GM21737 (cell line): ENCODE measurements at regions not wholly inside any gene's neighbourhood (a gene's known extent, or its start where the extent isn't known, plus 50 kb on each side); places are given as distances from the start of the nearest gene placed in this dataset.
"Not testable (repeated sequence)": the region's sequence is repeated elsewhere in the genome, so short reads cannot be mapped to it uniquely, and the experiment has no call there.

Source experiments
- ATAC-seq: cut with Tn5 transposase; IDR thresholded peaks from one replicate; pipeline ENCODE4 v1.9.1; 2021; ENCODE audit warnings: mild to moderate bottlenecking, moderate library complexity; ENCODE audit not compliant: unreplicated experiment

DNA sequence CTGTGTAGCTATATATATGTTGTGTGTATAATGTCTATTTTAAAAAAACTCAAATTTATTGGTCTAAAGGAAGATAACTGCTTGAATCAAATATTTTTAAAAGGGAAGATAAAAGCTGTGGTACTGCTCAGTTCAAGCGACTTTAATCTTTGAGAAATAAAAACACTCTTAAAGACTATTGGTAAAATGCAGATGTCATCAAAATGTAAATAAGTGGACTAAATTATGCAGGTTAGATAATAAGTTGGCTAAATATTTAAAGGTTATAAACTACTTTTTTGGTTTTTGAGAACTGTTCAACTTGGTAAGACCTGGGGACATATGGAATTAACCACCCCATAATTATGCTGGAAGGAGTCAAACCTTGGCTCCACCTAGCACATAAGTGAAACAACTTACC is 144.7 kb upstream of the ITM2A start:
- no peak for ATAC-seq

DNA sequence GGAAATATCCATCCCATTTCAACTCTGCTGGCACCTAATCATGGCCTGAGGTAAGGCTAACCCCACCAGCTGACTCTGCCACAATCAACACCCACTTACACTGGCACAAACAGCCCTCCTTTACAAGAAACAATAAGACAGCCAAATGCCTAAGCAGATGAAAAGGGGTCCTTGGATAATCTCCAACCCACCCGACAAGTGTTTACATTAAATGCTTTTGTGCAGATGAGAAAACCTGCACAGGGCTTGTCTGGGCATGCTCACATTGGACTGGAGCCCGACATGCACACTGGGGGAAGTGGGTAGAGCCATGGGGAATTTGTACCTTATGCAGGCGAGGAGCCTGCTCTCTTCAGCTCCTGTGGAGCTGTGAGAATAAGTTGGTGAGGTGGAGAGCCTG is 138.9 kb upstream of the ITM2A start:
- ATAC-seq: no peak

DNA sequence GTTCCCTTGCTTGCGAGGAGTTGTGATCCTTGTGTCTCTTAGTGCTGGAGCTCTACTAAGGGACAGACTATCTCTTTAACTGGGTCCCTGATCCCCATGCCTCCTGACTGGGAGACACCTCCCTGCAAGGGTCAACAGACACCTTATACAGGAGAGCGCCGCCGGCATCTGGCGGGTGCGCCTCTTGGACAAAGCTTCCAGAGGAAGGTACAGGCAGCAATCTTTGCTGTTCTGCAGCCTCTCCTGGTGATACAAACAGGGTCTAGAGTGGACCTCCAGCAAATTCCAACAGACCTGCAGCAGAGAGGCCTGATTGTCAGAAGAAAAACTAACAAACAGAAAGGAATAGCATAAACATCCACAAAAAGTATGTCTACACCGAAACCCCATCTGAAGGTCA is 115.6 kb upstream of the ITM2A start:
- ATAC-seq: no peak

DNA sequence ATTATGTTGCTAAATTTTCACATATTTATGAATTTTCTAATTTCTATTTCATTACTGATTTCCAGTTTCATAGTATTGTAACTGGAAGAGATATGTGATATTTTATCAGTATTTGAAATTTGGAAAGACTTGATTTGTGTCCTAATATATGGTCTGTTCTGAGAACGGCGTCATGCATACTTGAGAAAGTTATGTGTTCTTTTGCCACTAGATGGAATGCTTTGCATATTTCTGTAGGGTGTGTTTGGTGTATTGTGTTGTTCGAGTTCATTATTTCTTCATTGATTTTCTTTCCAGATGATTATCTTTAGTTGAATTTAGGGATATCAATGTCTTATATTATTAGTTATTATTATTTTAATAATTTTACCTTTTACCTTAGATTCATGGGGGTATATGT is 110.6 kb upstream of the ITM2A start:
- ATAC-seq: no peak

DNA sequence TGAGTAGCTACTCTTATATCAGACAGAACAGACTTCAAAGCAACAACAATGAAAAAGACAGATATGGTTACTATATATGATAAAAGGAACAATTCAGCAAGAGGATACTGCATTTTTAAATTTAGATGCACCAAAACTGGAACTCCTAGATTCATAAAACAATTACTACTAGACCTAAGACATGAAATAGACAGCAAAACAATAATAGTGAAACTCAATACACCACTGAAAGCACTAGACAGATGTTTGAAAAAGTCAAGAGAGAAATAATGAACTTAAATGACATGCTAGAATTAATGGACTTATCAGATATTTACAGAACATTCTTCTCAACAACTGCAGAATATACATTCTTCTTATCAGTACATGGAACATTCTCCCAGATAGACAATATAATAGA is 99.5 kb upstream of the ITM2A start:
- no peak for ATAC-seq

DNA sequence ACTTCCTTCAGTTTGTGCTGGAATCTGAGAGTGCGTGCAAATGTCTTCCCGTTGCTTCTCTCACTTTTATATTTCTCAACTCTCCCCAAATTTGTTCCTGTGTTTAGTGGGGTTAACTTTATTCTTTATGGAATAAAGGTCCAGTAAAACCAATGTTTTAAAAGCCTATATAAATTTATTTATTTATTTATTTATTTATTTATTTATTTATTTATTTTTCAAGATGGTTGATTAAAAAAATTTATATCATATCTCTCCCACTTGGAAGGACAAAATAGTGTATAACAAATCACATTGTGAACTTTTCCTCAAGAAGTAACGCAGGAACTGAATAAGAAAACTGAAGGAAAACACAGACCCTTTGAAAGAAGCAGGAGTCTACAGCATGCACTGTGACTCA is 95.3 kb upstream of the ITM2A start:
- ATAC-seq: no peak

DNA sequence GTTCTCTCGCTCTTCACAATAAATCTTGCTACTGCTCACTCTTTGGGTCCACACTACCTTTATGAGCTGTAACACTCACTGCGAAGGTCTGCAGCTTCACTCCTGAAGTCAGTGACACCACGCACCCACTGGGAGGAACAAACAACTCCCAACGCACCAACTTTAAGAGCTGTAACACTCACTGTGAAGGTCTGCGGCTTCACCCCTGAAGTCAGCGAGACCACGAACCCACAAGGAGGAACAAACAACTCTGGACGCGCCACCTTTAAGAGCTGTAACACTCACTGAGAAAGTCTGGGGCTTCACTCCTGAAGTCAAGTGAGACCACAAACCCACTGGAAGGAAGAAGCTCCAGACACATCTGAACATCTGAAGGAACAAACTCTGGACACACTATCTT is 89.5 kb upstream of the ITM2A start:
- ATAC-seq: not testable (repeated sequence)

DNA sequence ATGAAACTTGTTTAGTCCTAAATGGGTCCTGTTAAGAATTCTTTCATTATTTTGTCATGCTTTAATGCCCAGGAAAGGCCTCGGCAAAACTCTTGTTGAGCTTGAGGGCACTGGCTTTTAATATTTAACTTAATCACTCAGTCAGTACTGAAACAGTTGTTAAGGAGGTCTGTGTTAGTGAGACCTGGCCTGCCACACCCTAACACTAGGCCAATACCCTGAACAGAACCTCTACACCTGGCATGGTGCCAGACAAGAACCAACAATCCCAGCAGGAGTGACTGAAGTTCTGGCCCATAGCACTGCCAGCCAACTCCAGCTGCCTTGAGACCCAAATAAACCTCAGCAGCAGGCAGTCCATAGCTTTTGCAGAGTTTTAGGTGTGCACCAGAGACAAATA is 85.7 kb upstream of the ITM2A start:
- no peak for ATAC-seq

DNA sequence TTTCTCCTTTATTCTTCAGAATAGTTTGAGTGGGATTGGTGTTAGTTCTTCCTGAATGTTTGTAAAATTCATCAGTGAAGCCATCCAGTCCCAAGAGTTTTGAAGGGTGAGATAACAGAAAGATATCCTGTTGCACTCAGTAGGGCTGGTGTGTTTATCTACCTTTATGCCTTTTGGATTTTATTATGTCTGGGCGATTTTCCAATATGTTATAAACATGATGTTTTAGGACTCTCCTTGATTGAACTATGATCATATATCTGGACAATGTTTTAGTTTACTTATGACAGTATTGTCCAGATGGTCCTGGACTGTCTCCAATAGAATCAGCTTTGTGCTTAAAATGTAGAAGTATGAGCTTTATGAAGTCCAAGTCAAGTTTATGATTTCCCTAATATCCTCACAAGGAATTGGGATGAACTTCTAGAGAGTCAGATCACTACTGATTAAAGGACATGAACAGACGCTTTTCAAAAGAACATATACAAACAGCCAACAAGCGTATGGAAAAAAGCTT is 77.6 kb upstream of the ITM2A start:
- ATAC-seq: no peak

DNA sequence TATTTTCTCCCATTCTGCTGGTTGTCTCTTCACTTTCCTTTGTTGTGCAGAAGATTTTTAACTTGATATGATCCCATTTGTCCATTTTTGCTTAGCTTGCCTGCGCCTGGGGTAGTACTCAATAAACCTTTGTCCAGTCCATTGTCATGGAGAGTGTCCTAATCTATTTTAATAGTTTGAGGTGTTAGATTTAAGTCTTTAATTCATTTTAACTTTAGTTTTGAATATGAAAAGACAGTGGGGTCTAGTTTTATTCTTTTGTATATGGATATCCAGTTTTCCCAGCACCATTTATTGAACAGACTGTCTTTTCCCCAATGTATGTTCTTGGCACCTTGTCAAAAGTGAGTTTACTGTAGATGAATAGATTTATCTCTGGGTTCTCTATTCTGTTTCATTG is 76.0 kb upstream of the ITM2A start:
- no peak for ATAC-seq

DNA sequence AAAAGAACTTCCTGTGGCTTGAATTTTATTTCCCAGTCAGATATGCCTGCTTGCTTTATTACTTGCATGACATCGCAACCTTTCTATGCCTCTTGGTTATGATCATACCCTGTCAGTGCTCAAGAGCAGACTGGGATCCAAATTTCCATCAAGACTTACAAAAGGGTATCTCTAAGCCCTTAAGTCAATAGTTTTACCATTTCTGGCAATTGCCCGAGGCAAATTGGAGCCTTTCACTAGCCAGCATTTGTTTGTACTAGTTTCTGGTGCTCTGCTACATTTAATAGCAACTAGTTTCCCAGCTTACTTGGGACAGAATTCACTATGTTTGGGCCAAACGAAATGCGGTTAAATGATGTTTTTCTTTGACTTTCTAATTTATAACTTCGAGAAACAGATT is 73.2 kb upstream of the ITM2A start:
- no peak for ATAC-seq
